Activated CD4-positive, alpha-beta T cell treated with anti-CD3 and anti-CD28 coated beads, Interleukin-2, amount 50 U/mL, for 1 hour (primary cell): ENCODE measurements at regions not wholly inside any gene's neighbourhood (a gene's known extent, or its start where the extent isn't known, plus 50 kb on each side); places are given as distances from the start of the nearest gene placed in this dataset.

Source experiments
- DNase-seq: peaks from one replicate; pipeline ENCODE4 v3.0.0-alpha.2; 2020

- no peak for DNase-seq
Measured at GRCh38 chr15:47502041-47502440, 215.3 kb upstream of the SEMA6D start.

- no peak for DNase-seq
Measured at GRCh38 chr15:47503876-47504275, 213.4 kb upstream of the SEMA6D start.

GRCh38 chr15:47504624-47505256, 212.6 kb upstream of the SEMA6D start:
- DNase-seq: no peak

- DNase-seq: no peak
Measured at GRCh38 chr15:47505712-47506328, 211.5 kb upstream of the SEMA6D start.

- DNase-seq: no peak
Measured at GRCh38 chr15:47506329-47507100, 210.8 kb upstream of the SEMA6D start.

- no peak for DNase-seq
Measured at GRCh38 chr15:47507221-47507985, 209.9 kb upstream of the SEMA6D start.

GRCh38 chr15:47511261-47511660, 206.0 kb upstream of the SEMA6D start:
- no peak for DNase-seq

- DNase-seq: no peak
Measured at GRCh38 chr15:47513471-47513870, 203.8 kb upstream of the SEMA6D start.

- DNase-seq: no peak
Measured at GRCh38 chr15:47514200-47514652, 203.1 kb upstream of the SEMA6D start.

GRCh38 chr15:47516558-47516957, 200.7 kb upstream of the SEMA6D start:
- DNase-seq: no peak

- DNase-seq: no peak
Measured at GRCh38 chr15:47516972-47517371, 200.3 kb upstream of the SEMA6D start.

- no peak for DNase-seq
Measured at GRCh38 chr15:47517737-47518136, 199.6 kb upstream of the SEMA6D start.

- no peak for DNase-seq
Measured at GRCh38 chr15:47523681-47524475, 193.4 kb upstream of the SEMA6D start.

- DNase-seq: no peak
Measured at GRCh38 chr15:47529241-47529640, 188.1 kb upstream of the SEMA6D start.

GRCh38 chr15:47534673-47535072, 182.6 kb upstream of the SEMA6D start:
- DNase-seq: no peak

GRCh38 chr15:47541562-47541961, 175.7 kb upstream of the SEMA6D start:
- DNase-seq: no peak

- no peak for DNase-seq
Measured at GRCh38 chr15:47542312-47542989, 174.9 kb upstream of the SEMA6D start.

- no peak for DNase-seq
Measured at GRCh38 chr15:47548231-47548630, 169.1 kb upstream of the SEMA6D start.

GRCh38 chr15:47548986-47549385, 168.3 kb upstream of the SEMA6D start:
- no peak for DNase-seq

- DNase-seq: no peak
Measured at GRCh38 chr15:47551079-47551478, 166.2 kb upstream of the SEMA6D start.

GRCh38 chr15:47551546-47551945, 165.8 kb upstream of the SEMA6D start:
- DNase-seq: no peak
